ENCODE measurements at regions not wholly inside any gene's neighbourhood (a gene's known extent, or its start where the extent isn't known, plus 50 kb on each side); places are given as distances from the start of the nearest gene placed in this dataset.

GRCh38 chr2:238632181-238633060, 205.7 kb downstream of the ASB1 start:
- ChIA-PET POLR2A (no interaction called here), CTCF (no interaction called here)

GRCh38 chr2:238633426-238634328, 206.9 kb downstream of the ASB1 start:
- no peak for FAIRE-seq
- Histone ChIP-seq H3K4me3 (no peak overlapping the region), H3K27ac (no peak overlapping the region), H3K4me2 (no peak overlapping the region), H3K4me1 (no peaks in the 10 kb centered on the region), H3K9me3 (no peaks in the 10 kb centered on the region)
- POLR2A ChIA-PET, result interaction anchor here (0.8 kb wide), 1 partner anchor 51 kb away, joined by 3 read pairs; no protein-coding TSS in a partner anchor
- CTCF ChIA-PET, result interaction anchor here (1.6 kb wide), 1 partner anchor 11 kb away, joined by 4 read pairs; no protein-coding TSS in a partner anchor
- no peak for ATAC-seq
- DNase-seq (ENCODE audit: low read depth in 1 of 2, low spot score in 1 of 2), result no peak
- 82% methylated on average over 41 of the region's 41 CpGs for WGBS (ENCODE audit: missing lambda C conversion rate)
- no peak for TF ChIP-seq E2F6 (IDR thresholded peaks at IDR 0.05; ENCODE audit: borderline replicate concordance, low read depth)
- TF ChIP-seq KDM5A (IDR thresholded peaks at IDR 0.05), result no peak
- TF ChIP-seq REST (IDR thresholded peaks at IDR 0.05), result no peak

More at GRCh38 chr2:238632181-238633060, 205.7 kb downstream of the ASB1 start:
- TF ChIP-seq PHF8 (IDR thresholded peaks at IDR 0.05; ENCODE audit: borderline replicate concordance, low read depth), result no peak
- TF ChIP-seq ELK1 (IDR thresholded peaks at IDR 0.05; ENCODE audit: low read depth, low read length), result no peak
- TF ChIP-seq ZFP36 (IDR thresholded peaks at IDR 0.05; ENCODE audit: borderline replicate concordance, partially characterized antibody), result no peak
- no peak for TF ChIP-seq ZSCAN20 (CRISPR knock-in tag; IDR thresholded peaks at IDR 0.05)
- TF ChIP-seq NPAS2 (CRISPR knock-in tag; IDR thresholded peaks at IDR 0.05; ENCODE audit: borderline replicate concordance), result no peak
- TF ChIP-seq RCOR1 (IDR thresholded peaks at IDR 0.05; ENCODE audit: low read depth, low read length), result no peak
- no peak for TF ChIP-seq HES2 (IDR thresholded peaks at IDR 0.05)
- TF ChIP-seq ESRRA (IDR thresholded peaks at IDR 0.05; ENCODE audit: borderline replicate concordance, low read length), result no peak
- no peak for TF ChIP-seq FOSB (CRISPR knock-in tag; IDR thresholded peaks at IDR 0.05)
- FAIRE-seq (no peak), DNase-seq (ENCODE audit: low read depth in 1 of 2, low spot score in 1 of 2) (no peak), ATAC-seq (no peak)
- no peak overlapping the region for H3K4me3 ChIP-seq
- H3K4me2 ChIP-seq, result no peak overlapping the region
- 76% methylated on average over 26 of the region's 26 CpGs for WGBS (ENCODE audit: missing lambda C conversion rate)
- no peaks in the 10 kb centered on the region for H3K9me3 ChIP-seq
- H3K4me1 ChIP-seq, result no peaks in the 10 kb centered on the region
- H3K27ac ChIP-seq, result no peak overlapping the region

All from A549 (cell line).